Small intestine (tissue), 7 donors: ENCODE measurements at regions not wholly inside any gene's neighbourhood (a gene's known extent, or its start where the extent isn't known, plus 50 kb on each side); places are given as distances from the start of the nearest gene placed in this dataset.
A peak's percentile ranks its signal among the peaks of the same experiment; 100 is the strongest.

Experiments
- DNase-seq, 2 donors: peaks; one replicate each; pipeline versions ENCODE4 v3.0.0 to v3.0.0-alpha.2; 2013
- FAIRE-seq: peaks from 2 replicates; lab custom pipeline; 2012; peaks lifted over from hg19 to GRCh38; lab: Jason Lieb, UNC
- H3K27ac ChIP-seq, 3 donors: one replicate each; pipeline ENCODE4 v1.5.1; 2013; ENCODE audit warnings: low read length in 2 of 3, mild to moderate bottlenecking in 2 of 3, control low read depth in 1 of 3, inconsistent platforms in 1 of 3, low read depth in 1 of 3, moderate library complexity in 1 of 3
- H3K27me3 ChIP-seq, 3 donors: one replicate each; pipeline ENCODE4 v1.6.1; 2013; ENCODE audit warnings: low read length in 3 of 3, inconsistent platforms in 1 of 3; ENCODE audit not compliant: control insufficient read depth in 3 of 3, insufficient read depth in 3 of 3
- H3K36me3 ChIP-seq, 3 donors: one replicate each; pipeline ENCODE4 v1.6.1; 2013; ENCODE audit warnings: low read length in 3 of 3, inconsistent platforms in 1 of 3, low read depth in 1 of 3, mild to moderate bottlenecking in 1 of 3, moderate library complexity in 1 of 3; ENCODE audit not compliant: control insufficient read depth in 3 of 3, insufficient read depth in 2 of 3
- H3K4me1 ChIP-seq, 3 donors: one replicate each; pipeline ENCODE4 v1.6.1; 2013; ENCODE audit warnings: low read length in 2 of 3, inconsistent platforms in 1 of 3, low read depth in 1 of 3, mild to moderate bottlenecking in 1 of 3, moderate library complexity in 1 of 3; ENCODE audit not compliant: control insufficient read depth in 3 of 3, insufficient read depth in 2 of 3
- H3K4me3 ChIP-seq, 3 donors: one replicate each; pipeline ENCODE4 v1.5.1; 2013; ENCODE audit warnings: low read length in 3 of 3, control low read depth in 1 of 3, inconsistent platforms in 1 of 3, low read depth in 1 of 3, mild to moderate bottlenecking in 1 of 3, moderate library complexity in 1 of 3
- H3K9me3 ChIP-seq, 2 donors: one replicate each; pipeline ENCODE4 v1.6.1; 2013; ENCODE audit warnings: low read depth in 1 of 2, low read length in 1 of 2; ENCODE audit not compliant: control insufficient read depth in 2 of 2, insufficient read depth in 1 of 2
- WGBS, 3 donors: extraction: QIAGEN DNeasy Blood & Tissue Kit; methylation state at CpG; one replicate each; pipeline ENCODE4 v1.1.7; 2013; 5-methylcytosine and 5-hydroxymethylcytosine counted together
- donor health status: healthy with polysubstance abuse.
- donor health status: control.
- donor health status: control.
- donor health status: Bipolar disorder and iron deficiency.
- donor health status: healthy.

DNA sequence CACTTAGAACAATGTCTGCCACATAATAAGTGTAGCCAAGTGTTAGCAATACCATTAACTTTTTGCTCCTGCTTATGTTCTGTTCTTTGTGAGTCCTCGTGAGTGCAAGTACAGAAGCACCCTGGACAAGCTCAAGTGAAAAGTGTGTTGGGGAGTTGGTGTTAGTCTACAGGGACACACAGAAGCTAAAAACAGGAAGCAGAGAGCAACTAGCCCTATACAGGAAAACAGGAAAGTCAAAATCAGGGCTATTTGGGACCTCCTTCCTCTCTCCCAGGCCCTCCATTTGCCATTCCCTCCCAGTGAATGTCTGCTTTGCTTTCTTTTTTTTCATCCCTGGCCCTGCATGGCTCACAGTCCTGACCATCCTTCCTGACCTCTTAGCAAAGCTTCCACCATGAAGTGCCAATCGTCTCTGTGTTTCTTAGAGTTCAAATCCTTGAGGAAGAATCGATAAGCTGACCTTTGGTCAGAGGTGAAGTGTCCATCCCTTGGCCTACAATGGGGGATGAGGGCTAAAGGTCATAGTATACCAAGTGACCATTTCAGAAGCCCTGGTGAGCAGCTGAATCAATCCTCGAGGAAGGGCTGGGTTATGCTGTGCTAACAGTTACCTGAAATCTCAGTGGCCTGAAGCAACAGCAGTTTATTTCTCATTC is 328.2 kb downstream of the SHQ1 start:
- H3K4me1 ChIP-seq: peaks cover 0 to 15% (median 0%) of the 10 kb centered on the region in 3 donors
- no peaks in the 10 kb centered on the region for H3K27me3 ChIP-seq
- no peaks in the 10 kb centered on the region for H3K9me3 ChIP-seq
- H3K36me3 ChIP-seq: no peaks in the 10 kb centered on the region
- 79 to 81% (median 80%) methylated on average over 4 of the region's 4 CpGs for WGBS, 3 donors
- no peak overlapping the region for H3K27ac ChIP-seq
- H3K4me3 ChIP-seq: no peak overlapping the region
- FAIRE-seq (no peak), DNase-seq (peak in 1 of 2 donors; percentile 15)

DNA sequence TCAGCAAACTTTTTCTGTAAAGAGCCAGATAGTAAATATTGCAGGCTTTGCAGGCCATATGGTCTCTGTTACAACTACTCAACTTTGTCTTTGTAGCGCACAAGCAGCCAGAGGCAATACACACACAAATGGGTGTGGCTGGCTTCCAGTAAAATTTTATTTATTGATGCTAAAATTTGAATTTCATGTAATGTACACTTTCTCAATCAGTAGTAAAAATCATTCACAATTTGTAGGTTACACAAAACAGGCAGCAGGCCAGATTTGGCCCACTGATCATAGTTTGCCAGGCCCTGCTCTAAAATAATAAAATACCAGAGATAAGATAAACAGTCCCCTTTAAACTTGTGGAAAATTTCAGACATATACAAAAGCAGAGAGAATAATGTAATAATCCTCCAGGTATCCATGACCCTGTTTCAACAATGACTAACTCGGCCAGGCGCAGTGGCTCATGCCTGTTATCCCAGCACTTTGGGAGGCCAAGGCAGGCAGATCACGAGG is 330.3 kb downstream of the SHQ1 start:
- H3K4me3 ChIP-seq: no peak overlapping the region
- H3K9me3 ChIP-seq: no peaks in the 10 kb centered on the region
- peaks cover 0 to 11% (median 0%) of the 10 kb centered on the region in 3 donors for H3K4me1 ChIP-seq
- H3K27me3 ChIP-seq: no peaks in the 10 kb centered on the region
- H3K36me3 ChIP-seq: no peaks in the 10 kb centered on the region
- 23 to 59% (median 42%) methylated on average over 4 of the region's 4 CpGs for WGBS, 3 donors
- no peak for FAIRE-seq
- DNase-seq: peak; percentile 57 to 58
- peak overlapping the region in 2 of 3 donors; percentile 51 to 66 for H3K27ac ChIP-seq

DNA sequence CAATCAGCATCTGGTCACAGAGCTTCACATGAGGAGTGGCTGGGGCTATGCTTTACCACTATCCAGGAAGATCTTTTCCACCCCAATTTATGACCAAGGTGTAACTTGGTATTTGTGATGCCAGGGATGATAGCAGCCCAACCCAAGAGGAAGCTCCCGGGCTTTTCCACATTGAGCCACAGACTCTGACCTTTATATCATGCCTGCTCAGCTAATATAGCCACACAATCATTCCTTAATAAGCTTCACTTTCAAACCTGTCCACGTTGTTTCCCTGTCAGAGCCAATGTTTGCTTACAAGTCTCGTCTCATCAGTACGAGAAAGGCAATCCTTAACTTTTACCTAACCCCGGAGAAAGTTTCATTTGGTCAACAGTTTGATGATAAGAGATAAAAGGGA is 330.9 kb downstream of the SHQ1 start:
- Histone ChIP-seq H3K27ac (peak overlapping the region in 2 of 3 donors; percentile 51 to 55), H3K4me1 (peaks cover 0 to 11% (median 0%) of the 10 kb centered on the region in 3 donors), H3K9me3 (no peaks in the 10 kb centered on the region), H3K27me3 (no peaks in the 10 kb centered on the region), H3K36me3 (no peaks in the 10 kb centered on the region), H3K4me3 (no peak overlapping the region)
- FAIRE-seq (peak; percentile 55), DNase-seq (peak; percentile 68 to 94)
- WGBS, 3 donors: 20 to 57% (median 36%) methylated on average over 5 of the region's 5 CpGs

DNA sequence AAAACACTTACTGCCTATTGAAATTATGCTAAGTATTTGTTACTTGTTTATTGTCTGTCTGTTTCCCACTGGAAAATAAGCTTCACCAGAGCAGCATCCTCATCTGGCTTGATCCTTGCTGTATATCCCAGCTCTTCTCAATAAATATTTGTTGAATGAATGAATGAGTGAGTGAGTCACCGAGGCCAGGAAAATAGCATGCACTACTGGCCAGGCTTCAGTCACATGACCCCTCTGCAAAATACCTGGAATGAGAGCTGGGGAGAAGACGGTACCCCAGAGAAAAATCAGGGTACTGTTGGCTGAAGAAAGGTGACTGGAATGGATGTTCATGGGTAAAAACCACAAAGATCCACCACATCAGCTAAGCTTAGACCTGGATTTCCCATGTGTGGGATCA is 331.9 kb downstream of the SHQ1 start:
- H3K4me1 ChIP-seq: peaks cover 0 to 11% (median 0%) of the 10 kb centered on the region in 3 donors
- H3K27ac ChIP-seq: no peak overlapping the region
- H3K27me3 ChIP-seq: no peaks in the 10 kb centered on the region
- H3K36me3 ChIP-seq: no peaks in the 10 kb centered on the region
- no peak for FAIRE-seq
- H3K9me3 ChIP-seq: no peaks in the 10 kb centered on the region
- 90 to 97% (median 97%) methylated on average over 2 of the region's 2 CpGs for WGBS, 3 donors
- DNase-seq: no peak
- no peak overlapping the region for H3K4me3 ChIP-seq

DNA sequence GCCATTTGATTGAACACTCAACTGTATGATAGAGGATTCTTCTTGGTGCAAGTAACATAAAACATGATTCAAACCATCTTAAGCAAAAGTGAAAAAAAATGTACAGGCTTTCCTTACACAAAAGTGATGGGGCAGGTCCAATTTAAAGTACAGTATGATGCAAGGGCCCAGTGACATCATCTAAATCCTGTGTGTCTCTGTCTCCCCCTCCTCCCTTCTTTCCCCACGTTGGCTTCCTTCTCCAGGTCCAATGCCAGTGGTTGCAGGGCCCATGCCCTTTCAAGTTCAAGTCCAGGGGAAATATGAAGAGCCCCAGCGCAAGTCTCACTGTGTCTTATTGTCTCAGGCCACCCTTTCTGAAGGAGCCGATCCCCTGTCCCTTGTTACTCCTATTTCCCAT is 332.3 kb downstream of the SHQ1 start:
- no peaks in the 10 kb centered on the region for H3K36me3 ChIP-seq
- H3K9me3 ChIP-seq: no peaks in the 10 kb centered on the region
- no peak for FAIRE-seq
- no peak for DNase-seq
- no peak overlapping the region for H3K27ac ChIP-seq
- H3K27me3 ChIP-seq: no peaks in the 10 kb centered on the region
- no peak overlapping the region for H3K4me3 ChIP-seq
- 85 to 95% (median 88%) methylated on average over 3 of the region's 3 CpGs for WGBS, 3 donors
- H3K4me1 ChIP-seq: peaks cover 0 to 11% (median 0%) of the 10 kb centered on the region in 3 donors

DNA sequence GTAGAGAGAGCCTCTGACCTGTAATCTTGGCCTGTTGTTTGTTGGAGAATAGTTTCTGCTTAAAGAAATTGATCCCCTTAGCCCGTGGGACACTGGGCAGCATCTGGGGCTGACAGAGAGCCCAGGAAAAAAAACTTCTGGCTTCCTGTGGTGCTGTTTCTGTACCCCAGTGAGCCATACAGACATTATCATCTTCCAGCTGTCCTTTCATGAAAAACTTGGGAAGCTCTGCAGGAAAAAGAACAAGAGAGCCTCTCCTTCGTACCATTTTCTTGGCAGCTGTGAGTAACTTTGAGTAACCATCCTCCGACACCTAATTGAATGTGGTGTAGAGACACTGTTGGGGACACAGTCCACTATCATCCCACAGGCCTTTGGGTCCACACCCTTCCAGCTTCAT is 333.0 kb downstream of the SHQ1 start:
- no peaks in the 10 kb centered on the region for H3K9me3 ChIP-seq
- 76 to 91% (median 90%) methylated on average over 3 of the region's 3 CpGs for WGBS, 3 donors

DNA sequence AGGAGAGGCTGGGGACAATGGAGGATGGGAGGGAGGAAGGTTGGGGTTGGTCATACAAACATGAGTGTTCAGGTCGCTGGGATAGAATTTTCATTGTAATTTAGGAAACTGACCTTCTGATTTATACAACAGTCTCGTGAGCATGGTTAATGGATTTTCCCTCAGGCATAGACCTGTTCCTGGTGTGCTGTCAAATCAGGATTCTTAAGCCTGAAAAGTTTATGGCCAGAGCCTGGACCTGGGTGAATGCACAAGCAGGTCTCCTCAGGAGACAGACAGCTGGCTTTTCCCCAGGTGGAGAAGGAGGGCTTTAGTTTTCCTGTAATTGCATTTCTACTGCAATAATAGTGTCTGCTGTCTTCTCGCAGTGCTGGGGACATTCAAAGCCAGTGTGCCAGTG is 338.0 kb downstream of the SHQ1 start:
- Histone ChIP-seq H3K4me3 (no peak overlapping the region), H3K9me3 (no peaks in the 10 kb centered on the region), H3K4me1 (no peaks in the 10 kb centered on the region), H3K27me3 (no peaks in the 10 kb centered on the region), H3K36me3 (no peaks in the 10 kb centered on the region), H3K27ac (no peak overlapping the region)
- FAIRE-seq (no peak), DNase-seq (no peak)
- 79 to 93% (median 84%) methylated on average over 3 of the region's 3 CpGs for WGBS, 3 donors

More for the DNA sequence above, 333.0 kb downstream of the SHQ1 start:
- no peak for DNase-seq
- Histone ChIP-seq H3K27ac (no peak overlapping the region), H3K36me3 (no peaks in the 10 kb centered on the region), H3K4me1 (peaks cover 0 to 11% (median 0%) of the 10 kb centered on the region in 3 donors), H3K4me3 (no peak overlapping the region), H3K27me3 (no peaks in the 10 kb centered on the region)
- FAIRE-seq: no peak

DNA sequence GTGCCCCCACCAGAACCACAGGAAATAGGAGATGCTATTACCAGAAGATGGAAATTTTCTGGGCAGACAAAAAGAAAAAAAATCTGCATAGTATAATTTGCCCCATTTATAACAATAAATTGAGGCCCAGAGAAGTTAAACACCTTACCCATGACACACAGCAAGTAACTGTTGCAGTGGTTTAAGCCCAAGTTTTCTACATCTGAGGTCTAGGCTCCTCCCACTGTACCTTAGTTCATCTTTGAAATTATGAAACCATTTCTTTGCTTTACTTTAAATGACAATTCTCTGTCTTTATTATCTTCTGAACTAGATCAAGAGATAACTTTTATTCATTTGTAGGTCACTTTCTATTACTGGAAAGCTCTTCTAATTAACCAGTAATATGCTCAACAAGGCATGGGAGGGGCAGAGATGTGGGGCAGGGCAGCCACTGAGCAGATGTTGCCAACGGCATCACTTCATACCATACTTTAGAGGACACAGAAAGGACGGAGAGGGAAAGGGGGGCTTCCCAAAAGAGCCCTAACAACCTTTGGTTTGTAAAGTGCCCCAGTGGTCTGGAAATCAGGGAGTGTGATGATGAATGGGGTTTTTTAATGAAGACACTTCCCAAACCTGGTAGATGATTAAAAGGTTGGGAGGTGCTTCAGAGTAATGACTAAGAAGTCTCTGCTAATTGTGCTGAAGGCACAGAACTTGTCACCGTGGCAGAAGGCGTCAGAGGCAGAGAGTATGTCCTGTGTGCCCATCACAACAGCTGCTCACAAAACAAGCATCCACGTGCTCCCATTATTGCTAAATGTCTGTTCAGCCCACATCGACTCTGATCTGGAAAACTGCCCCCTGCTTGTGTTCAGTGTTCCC is 342.5 kb downstream of the SHQ1 start:
- DNase-seq: no peak

More for the DNA sequence above, 342.5 kb downstream of the SHQ1 start:
- WGBS, 3 donors: 60 to 70% (median 66%) methylated on average over 6 of the region's 6 CpGs
- Histone ChIP-seq H3K27ac (no peak overlapping the region), H3K4me3 (no peak overlapping the region), H3K9me3 (peaks cover 0 to 5% of the 10 kb centered on the region in 2 donors), H3K27me3 (no peaks in the 10 kb centered on the region), H3K36me3 (no peaks in the 10 kb centered on the region), H3K4me1 (no peaks in the 10 kb centered on the region)
- FAIRE-seq: no peak
